HG02938 (cell line): ENCODE measurements at regions not wholly inside any gene's neighbourhood (a gene's known extent, or its start where the extent isn't known, plus 50 kb on each side); places are given as distances from the start of the nearest gene placed in this dataset.

Source experiments
- ATAC-seq: cut with Tn5 transposase; IDR thresholded peaks from one replicate; pipeline ENCODE4 v1.9.1; 2021; ENCODE audit warnings: mild to moderate bottlenecking, moderate library complexity; ENCODE audit not compliant: unreplicated experiment

DNA sequence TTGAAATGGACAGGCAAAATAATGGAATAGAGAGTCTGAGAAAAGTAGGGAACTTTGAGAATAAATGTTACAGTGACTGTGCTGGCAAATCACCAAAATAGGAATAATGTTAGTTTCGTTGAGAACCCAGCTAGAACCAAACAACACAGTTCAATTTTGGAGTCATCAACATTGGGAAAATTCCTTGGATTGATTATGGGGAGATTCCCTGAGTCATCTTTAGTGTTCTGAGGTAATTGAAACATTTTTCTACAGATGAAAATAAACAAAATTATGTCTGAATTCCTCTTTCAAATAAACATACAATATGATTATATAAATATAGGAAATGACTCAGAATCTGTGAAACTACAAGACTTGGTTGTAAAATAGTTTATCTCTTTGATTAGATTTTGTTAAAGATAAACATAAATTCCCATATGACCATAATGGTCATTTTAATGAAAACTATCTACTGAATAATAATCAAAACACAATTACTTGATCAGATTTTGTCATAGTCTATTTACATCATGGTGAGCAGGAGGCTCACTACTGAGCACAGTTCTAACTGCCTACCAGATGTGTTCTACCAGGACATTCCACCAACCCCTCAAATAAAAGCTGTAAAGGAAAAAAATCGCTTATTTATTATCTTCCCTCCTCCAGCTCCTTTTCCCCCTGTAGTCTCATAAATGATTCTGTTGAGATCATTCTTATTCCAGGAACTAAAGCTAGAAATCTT lies 51.4 kb upstream of the GABRA2 start:
- ATAC-seq, result no peak
